Neural progenitor cell (in vitro differentiated cells): ENCODE measurements at regions not wholly inside any gene's neighbourhood (a gene's known extent, or its start where the extent isn't known, plus 50 kb on each side); places are given as distances from the start of the nearest gene placed in this dataset.

Experiments used
- CTCF ChIP-seq: fragments of 200-600 bp; sonication (generic); IDR thresholded peaks from 2 replicates; pipeline ENCODE4 v1.5.1; 2017; ENCODE audit warnings: antibody characterized with exemption, mild to moderate bottlenecking
- EZH2phosphoT487 ChIP-seq: fragments of 200-600 bp; sonication (generic); IDR thresholded peaks from 2 replicates; pipeline ENCODE4 v1.6.1; 2017; ENCODE audit warnings: antibody characterized with exemption

GRCh38 chr2:176959614-176960013 lies 253.0 kb upstream of the HNRNPA3 start:
- TF ChIP-seq CTCF, result no peak
- TF ChIP-seq EZH2phosphoT487, result no peak
